ENCODE measurements at regions not wholly inside any gene's neighbourhood (a gene's known extent, or its start where the extent isn't known, plus 50 kb on each side); places are given as distances from the start of the nearest gene placed in this dataset.
"Not testable (repeated sequence)": the region's sequence is repeated elsewhere in the genome, so short reads cannot be mapped to it uniquely, and the experiment has no call there.

DNA sequence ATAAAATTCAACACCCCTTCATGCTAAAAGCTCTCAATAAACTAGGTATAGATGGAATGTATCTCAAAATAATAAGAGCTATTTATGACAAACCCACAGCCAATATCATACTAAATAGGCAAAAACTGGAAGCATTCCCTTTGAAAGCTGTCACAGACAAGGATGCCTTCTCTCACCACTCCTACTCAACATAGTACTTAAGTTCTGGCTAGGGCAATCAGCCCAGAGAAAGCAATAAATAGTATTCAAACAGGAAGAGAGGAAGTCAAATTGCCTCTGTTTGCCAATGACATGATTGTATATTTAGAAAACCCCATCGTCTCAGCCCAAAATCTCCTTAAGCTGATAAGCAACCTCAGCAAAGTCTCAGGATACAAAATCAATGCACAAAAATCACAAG, 673.8 kb upstream of the IGFBP3 start:
- TF ChIP-seq POLR2A (IDR thresholded peaks at IDR 0.05), result not testable (repeated sequence)
- TF ChIP-seq, protein P1, sequence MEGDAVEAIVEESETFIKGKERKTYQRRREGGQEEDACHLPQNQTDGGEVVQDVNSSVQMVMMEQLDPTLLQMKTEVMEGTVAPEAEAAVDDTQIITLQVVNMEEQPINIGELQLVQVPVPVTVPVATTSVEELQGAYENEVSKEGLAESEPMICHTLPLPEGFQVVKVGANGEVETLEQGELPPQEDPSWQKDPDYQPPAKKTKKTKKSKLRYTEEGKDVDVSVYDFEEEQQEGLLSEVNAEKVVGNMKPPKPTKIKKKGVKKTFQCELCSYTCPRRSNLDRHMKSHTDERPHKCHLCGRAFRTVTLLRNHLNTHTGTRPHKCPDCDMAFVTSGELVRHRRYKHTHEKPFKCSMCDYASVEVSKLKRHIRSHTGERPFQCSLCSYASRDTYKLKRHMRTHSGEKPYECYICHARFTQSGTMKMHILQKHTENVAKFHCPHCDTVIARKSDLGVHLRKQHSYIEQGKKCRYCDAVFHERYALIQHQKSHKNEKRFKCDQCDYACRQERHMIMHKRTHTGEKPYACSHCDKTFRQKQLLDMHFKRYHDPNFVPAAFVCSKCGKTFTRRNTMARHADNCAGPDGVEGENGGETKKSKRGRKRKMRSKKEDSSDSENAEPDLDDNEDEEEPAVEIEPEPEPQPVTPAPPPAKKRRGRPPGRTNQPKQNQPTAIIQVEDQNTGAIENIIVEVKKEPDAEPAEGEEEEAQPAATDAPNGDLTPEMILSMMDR (IDR thresholded peaks at IDR 0.05), result not testable (repeated sequence)
